HG03139 (cell line): ENCODE measurements at regions not wholly inside any gene's neighbourhood (a gene's known extent, or its start where the extent isn't known, plus 50 kb on each side); places are given as distances from the start of the nearest gene placed in this dataset.

Experiments used
- ATAC-seq: cut with Tn5 transposase; IDR thresholded peaks from one replicate; pipeline ENCODE4 v1.9.1; 2021; ENCODE audit not compliant: unreplicated experiment

DNA sequence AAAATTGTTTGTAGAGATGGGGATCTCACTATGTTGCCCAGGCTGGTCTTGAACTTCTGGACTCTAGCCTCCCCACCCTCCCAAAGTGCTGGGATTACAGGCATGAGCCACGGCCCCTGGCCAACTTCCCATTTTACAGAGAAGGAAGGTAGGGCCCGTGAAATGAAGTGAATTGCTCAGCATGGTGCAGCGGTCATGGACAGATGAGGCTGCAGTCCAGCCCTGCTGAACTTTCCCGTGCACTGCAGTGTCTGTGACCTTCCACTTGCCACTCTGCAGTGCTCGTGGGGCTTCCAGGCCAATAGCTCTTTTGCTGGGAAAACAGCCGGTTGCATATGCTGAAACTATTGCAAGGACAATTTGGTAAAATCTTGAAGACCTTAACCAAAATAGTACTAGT, 454.4 kb upstream of the FAT1 start:
- no peak for ATAC-seq

DNA sequence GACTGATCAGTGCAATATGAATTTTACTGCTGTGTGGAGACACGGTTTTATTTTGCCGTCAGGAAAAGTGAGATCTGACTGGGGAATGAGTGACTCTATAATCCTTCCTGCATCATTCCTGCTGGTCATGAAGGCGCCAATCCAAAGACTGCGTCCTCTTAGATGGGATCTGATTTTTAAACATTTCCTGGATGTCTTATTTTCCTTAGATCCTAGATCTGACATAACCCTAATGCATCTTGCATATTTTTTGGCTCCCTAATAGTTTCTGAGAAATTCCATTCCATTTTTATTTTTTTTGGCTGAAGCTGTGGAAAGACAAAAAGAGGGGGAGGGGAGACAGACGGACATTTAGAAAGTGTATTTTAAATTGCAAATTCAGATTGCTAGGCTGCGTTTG, 454.9 kb upstream of the FAT1 start:
- no peak for ATAC-seq

- no peak for ATAC-seq
Measured at GRCh38 chr4:187179086-187180058, 455.7 kb upstream of the FAT1 start.

GRCh38 chr4:187181054-187181453, 457.4 kb upstream of the FAT1 start:
- ATAC-seq: no peak

GRCh38 chr4:187183346-187183745, 459.7 kb upstream of the FAT1 start:
- ATAC-seq: no peak

GRCh38 chr4:187183826-187184225, 460.2 kb upstream of the FAT1 start:
- no peak for ATAC-seq

- ATAC-seq: no peak
Measured at GRCh38 chr4:187184508-187184907, 460.9 kb upstream of the FAT1 start.

GRCh38 chr4:187188118-187188517, 464.5 kb upstream of the FAT1 start:
- ATAC-seq: no peak

GRCh38 chr4:187188741-187189140, 465.1 kb upstream of the FAT1 start:
- ATAC-seq: no peak

- ATAC-seq: no peak
Measured at GRCh38 chr4:187190390-187190789, 466.7 kb upstream of the FAT1 start.

DNA sequence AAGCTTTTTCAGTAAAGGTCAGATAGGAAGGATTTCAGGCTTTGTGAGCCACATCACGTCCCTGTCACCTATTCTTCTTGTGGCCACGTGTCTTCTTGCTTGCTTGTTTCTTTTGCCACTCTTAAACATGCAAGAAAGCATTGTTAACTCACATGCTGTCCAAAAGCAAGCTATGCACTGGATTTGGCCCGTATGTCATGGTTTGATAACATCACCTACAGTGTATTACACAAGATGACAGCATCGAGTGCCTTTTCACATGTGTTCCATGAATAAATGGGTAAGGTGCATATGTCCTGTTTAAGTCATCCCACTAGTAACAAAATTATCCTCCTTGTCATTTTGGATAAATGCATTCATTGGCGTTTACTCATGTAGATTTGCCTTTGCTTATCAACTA, 468.0 kb upstream of the FAT1 start:
- no peak for ATAC-seq

DNA sequence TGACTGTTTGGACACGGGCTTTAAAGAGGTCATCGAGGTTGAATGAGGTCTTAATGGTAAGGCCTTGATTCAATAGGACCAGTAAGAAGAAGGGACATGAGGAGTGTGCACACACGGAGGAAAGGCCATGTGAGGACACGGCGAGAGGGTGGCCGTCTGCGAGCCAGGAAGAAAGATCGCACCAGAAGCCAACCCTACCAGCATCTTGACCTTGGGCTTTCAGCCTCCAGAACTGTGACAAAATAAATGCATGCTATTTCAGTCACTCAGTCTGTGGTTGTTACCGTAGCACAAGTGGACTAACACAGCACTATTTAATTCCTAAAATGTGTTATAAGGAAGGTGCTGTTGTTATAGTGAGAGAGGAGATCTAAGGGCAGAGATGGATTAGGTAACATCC, 468.6 kb upstream of the FAT1 start:
- ATAC-seq: no peak

DNA sequence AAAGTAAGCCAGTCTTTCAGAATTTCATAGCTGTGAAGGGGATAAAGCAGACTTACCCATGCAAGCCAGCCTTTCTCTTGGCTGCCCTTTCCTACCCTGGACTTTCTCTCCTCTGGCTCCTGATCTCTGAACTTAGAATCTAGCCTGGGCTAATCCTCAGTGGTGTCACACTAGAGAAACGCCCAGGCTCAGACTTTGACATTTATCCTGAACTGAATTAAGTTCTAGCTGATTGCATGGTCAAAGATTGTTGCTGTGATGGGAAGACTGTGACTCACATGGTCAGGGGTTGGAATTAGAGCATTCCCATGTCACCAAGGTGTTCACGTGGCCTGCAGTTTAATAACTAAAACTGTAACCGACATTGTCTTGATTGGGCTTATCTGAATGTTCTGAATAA, 469.5 kb upstream of the FAT1 start:
- no peak for ATAC-seq

DNA sequence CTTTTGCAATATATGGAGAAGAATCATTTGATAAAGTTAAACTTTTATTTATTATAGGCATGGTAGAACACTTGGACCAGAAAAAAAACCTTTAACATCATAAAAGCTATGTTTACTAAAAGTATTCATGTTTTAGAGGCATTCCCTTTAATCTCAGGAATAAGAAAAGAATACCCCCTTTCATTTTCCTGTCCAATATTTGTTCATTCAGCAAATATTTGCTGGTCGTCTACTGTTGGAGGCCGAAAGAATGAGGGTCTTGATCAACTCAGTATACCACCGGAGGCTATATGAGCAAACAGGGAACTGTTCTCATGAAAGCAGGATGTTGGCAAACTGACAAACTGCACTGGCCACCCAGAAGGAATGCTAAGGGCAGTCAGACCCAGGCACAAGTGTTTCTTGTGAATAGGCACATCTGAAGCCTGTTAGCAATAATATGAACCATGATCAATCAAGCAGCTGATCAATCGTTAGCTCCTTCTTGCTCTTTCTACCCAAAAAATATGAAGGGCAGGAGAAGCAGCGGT, 480.8 kb upstream of the FAT1 start:
- ATAC-seq: no peak

GRCh38 chr4:187207931-187208330, 484.3 kb upstream of the FAT1 start:
- ATAC-seq: no peak

GRCh38 chr4:187208651-187209050, 485.0 kb upstream of the FAT1 start:
- ATAC-seq: no peak

DNA sequence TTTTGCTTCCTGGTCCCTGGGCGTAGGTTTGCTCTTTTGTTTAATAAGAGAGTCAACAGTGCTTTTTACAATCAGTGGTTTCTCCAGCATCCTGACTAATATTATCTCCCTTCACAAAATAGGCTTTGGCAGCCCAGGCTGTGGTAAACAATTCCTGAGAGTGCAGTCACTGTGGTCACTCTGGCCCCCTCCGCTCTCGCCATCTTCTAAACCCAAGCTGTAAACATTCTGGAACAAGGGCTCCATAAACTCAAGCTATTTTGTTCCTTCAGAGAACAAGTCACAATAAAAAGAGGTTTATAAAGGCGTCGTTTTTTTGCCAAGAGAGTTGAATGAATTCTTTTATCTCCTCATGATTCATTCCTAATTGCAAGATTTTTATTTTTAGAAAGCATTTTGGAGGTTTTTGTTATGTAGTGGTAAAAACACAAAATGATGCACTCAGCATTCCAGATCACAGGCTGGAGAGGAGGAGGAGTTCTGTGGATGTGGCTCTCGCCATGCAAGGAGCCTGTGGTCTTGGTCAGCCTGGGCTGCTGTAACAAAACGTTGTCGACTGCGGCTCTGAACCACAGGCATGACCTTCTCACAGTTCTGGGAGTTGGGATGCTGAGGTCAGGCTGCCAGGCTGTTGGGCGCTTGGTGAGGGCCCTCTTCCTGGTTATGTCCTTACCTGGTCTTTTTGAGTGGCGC, 486.4 kb upstream of the FAT1 start:
- ATAC-seq: no peak

- ATAC-seq: no peak
Measured at GRCh38 chr4:187212446-187213080, 488.9 kb upstream of the FAT1 start.

- no peak for ATAC-seq
Measured at GRCh38 chr4:187215438-187215837, 491.8 kb upstream of the FAT1 start.

- no peak for ATAC-seq
Measured at GRCh38 chr4:187218705-187219245, 495.1 kb upstream of the FAT1 start.

- no peak for ATAC-seq
Measured at GRCh38 chr4:187224560-187224959, 500.9 kb upstream of the FAT1 start.
